ENCODE measurements at regions not wholly inside any gene's neighbourhood (a gene's known extent, or its start where the extent isn't known, plus 50 kb on each side); places are given as distances from the start of the nearest gene placed in this dataset.

DNA sequence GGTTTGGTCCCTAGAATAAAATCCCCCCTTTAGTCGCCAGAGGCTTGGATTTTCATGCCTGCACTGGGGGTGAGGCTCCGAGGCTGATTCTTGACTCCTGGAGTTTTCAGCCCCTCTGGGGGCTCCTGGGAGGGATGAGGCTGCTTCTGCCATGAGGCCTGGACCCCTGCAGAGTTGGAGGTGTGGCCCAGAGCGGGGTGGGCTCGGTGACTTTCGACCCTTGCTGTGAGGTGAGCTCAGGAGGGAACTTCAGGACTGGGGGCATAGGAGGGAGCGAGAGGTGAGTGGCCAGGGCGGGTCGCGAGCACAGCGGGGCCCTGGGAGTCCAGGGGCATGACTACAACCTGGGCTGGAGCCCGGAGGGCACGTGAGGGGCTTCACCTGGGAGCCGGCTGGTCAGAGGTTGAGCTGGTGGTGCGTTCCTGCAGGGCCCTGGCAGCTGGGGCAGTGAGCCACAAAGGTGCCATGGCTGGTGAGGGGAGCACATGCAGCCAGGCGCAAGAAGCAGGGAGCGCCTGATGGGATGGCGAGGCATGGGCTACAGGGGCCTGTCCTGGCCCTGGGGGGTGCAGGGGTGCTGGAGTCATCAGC lies 168.2 kb downstream of the KIF26A start:
- TF ChIP-seq, protein P1, sequence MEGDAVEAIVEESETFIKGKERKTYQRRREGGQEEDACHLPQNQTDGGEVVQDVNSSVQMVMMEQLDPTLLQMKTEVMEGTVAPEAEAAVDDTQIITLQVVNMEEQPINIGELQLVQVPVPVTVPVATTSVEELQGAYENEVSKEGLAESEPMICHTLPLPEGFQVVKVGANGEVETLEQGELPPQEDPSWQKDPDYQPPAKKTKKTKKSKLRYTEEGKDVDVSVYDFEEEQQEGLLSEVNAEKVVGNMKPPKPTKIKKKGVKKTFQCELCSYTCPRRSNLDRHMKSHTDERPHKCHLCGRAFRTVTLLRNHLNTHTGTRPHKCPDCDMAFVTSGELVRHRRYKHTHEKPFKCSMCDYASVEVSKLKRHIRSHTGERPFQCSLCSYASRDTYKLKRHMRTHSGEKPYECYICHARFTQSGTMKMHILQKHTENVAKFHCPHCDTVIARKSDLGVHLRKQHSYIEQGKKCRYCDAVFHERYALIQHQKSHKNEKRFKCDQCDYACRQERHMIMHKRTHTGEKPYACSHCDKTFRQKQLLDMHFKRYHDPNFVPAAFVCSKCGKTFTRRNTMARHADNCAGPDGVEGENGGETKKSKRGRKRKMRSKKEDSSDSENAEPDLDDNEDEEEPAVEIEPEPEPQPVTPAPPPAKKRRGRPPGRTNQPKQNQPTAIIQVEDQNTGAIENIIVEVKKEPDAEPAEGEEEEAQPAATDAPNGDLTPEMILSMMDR (IDR thresholded peaks at IDR 0.05), result no peak
- TF ChIP-seq POLR2A (IDR thresholded peaks at IDR 0.05), result no peak
